ENCODE measurements at regions not wholly inside any gene's neighbourhood (a gene's known extent, or its start where the extent isn't known, plus 50 kb on each side); places are given as distances from the start of the nearest gene placed in this dataset.

GRCh38 chr3:96086018-96086417 lies 728.4 kb upstream of the EPHA6 start:
- Histone ChIP-seq H4K5ac (ENCODE audit: insufficient read length, low read depth, low read length) (no peak overlapping the region), H2AFZ (ENCODE audit: low read length) (no peak overlapping the region), H4K20me1 (replicated peaks in 1 of 2; ENCODE audit: control insufficient read depth in 1 of 2, insufficient read depth in 2 of 2, low read length in 2 of 2) (no peaks in the 10 kb centered on the region), H2BK5ac (ENCODE audit: low read depth, low read length) (no peak overlapping the region), H2BK120ac (replicated peaks; ENCODE audit: low read depth, low read length) (no peak overlapping the region), H3K23me2 (ENCODE audit: low read depth, low read length) (no peaks in the 10 kb centered on the region), H3K79me2 (ENCODE audit: control insufficient read depth in 1 of 2, insufficient read depth in 2 of 2, low read length in 2 of 2) (no peaks in the 10 kb centered on the region), H2AK5ac (ENCODE audit: low read depth, low read length) (no peak overlapping the region), H3K4ac (replicated peaks; ENCODE audit: insufficient read length, low read depth, low read length) (no peak overlapping the region), H2BK12ac (ENCODE audit: low read depth, low read length) (no peak overlapping the region), H2BK20ac (ENCODE audit: low read length) (no peak overlapping the region), H3K27me3 (replicated peaks in 1 of 4; ENCODE audit: control insufficient read depth in 3 of 4, extremely low read depth in 1 of 4, insufficient read depth in 3 of 4, low read length in 3 of 4) (no peaks in the 10 kb centered on the region), H3K27ac (ENCODE audit: low read depth, low read length) (no peak overlapping the region), H3K4me1 (replicated peaks in 1 of 4; ENCODE audit: control insufficient read depth in 3 of 4, insufficient read depth in 4 of 4, low read length in 3 of 4) (no peaks in the 10 kb centered on the region), H3K79me1 (ENCODE audit: low read depth, low read length) (no peaks in the 10 kb centered on the region), H3K4me2 (ENCODE audit: insufficient read depth in 1 of 2, low read depth in 2 of 2, low read length in 2 of 2) (no peak overlapping the region), H4K91ac (replicated peaks; ENCODE audit: insufficient read length, low read length) (no peak overlapping the region), H4K8ac (ENCODE audit: extremely low read depth, insufficient read depth, low read length) (no peak overlapping the region), H3K14ac (ENCODE audit: insufficient read length) (no peak overlapping the region), H3K18ac (ENCODE audit: extremely low read depth, low read length) (no peak overlapping the region), H3K56ac (replicated peaks; ENCODE audit: insufficient read length, low read depth, low read length) (no peak overlapping the region), H2BK15ac (ENCODE audit: low read length) (no peak overlapping the region), H3K9me3 (ENCODE audit: insufficient read depth in 2 of 2, low read depth in 1 of 2, low read length in 1 of 2) (no peaks in the 10 kb centered on the region), H3K36me3 (ENCODE audit: control insufficient read depth in 2 of 4, insufficient read depth in 4 of 4, low read length in 3 of 4) (no peaks in the 10 kb centered on the region), H3K9ac (replicated peaks in 1 of 4; ENCODE audit: extremely low read depth in 1 of 4, low read depth in 3 of 4, low read length in 3 of 4) (no peak overlapping the region), H3K23ac (ENCODE audit: insufficient read length) (no peak overlapping the region), H3K4me3 (ENCODE audit: extremely low read depth in 1 of 4, insufficient read depth in 2 of 4, low read depth in 3 of 4, low read length in 4 of 4) (no peak overlapping the region)
- WGBS, 2 experiments (ENCODE audit: extremely low coverage in 1 of 2, insufficient coverage in 1 of 2, insufficient read length in 1 of 2, insufficient replicate concordance in 2 of 2, low coverage in 1 of 2, low lambda C conversion rate in 2 of 2, missing lambda C conversion rate in 1 of 2): 92% methylated on average over 2 of the region's 2 CpGs; no CpG with 5 or more reads in 1 of the 2 experiments
- FAIRE-seq: no peak
- CTCF ChIA-PET (ENCODE audit: partially characterized antibody): no interaction called here
- POLR2A ChIA-PET (ENCODE audit: partially characterized antibody): no interaction called here
- no peak for DNase-seq (ENCODE audit: low read depth in 1 of 2, low spot score in 2 of 2)
- peak; percentile 69 for TF ChIP-seq SRF (IDR thresholded peaks at IDR 0.05; ENCODE audit: low read depth, low read length)
- no peak for TF ChIP-seq CHD2 (IDR thresholded peaks at IDR 0.05; ENCODE audit: low read length)

Data from H1 (cell line).